GM12873 (cell line): ENCODE measurements at regions not wholly inside any gene's neighbourhood (a gene's known extent, or its start where the extent isn't known, plus 50 kb on each side); places are given as distances from the start of the nearest gene placed in this dataset.

ENCODE experiments used
- TF ChIP-seq, protein P1 (sequence below): IDR thresholded peaks from 2 replicates; pipeline ENCODE4 v1.5.1; 2012; ENCODE audit warnings: low read depth, mild to moderate bottlenecking, moderate library complexity, low read length, control low read depth; ENCODE audit not compliant: insufficient read depth; ENCODE audit errors: missing control alignments

- TF ChIP-seq, protein P1, sequence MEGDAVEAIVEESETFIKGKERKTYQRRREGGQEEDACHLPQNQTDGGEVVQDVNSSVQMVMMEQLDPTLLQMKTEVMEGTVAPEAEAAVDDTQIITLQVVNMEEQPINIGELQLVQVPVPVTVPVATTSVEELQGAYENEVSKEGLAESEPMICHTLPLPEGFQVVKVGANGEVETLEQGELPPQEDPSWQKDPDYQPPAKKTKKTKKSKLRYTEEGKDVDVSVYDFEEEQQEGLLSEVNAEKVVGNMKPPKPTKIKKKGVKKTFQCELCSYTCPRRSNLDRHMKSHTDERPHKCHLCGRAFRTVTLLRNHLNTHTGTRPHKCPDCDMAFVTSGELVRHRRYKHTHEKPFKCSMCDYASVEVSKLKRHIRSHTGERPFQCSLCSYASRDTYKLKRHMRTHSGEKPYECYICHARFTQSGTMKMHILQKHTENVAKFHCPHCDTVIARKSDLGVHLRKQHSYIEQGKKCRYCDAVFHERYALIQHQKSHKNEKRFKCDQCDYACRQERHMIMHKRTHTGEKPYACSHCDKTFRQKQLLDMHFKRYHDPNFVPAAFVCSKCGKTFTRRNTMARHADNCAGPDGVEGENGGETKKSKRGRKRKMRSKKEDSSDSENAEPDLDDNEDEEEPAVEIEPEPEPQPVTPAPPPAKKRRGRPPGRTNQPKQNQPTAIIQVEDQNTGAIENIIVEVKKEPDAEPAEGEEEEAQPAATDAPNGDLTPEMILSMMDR, result no peak
Observed at GRCh38 chr18:25826823-25827222, 263.6 kb downstream of the SS18 start.

DNA sequence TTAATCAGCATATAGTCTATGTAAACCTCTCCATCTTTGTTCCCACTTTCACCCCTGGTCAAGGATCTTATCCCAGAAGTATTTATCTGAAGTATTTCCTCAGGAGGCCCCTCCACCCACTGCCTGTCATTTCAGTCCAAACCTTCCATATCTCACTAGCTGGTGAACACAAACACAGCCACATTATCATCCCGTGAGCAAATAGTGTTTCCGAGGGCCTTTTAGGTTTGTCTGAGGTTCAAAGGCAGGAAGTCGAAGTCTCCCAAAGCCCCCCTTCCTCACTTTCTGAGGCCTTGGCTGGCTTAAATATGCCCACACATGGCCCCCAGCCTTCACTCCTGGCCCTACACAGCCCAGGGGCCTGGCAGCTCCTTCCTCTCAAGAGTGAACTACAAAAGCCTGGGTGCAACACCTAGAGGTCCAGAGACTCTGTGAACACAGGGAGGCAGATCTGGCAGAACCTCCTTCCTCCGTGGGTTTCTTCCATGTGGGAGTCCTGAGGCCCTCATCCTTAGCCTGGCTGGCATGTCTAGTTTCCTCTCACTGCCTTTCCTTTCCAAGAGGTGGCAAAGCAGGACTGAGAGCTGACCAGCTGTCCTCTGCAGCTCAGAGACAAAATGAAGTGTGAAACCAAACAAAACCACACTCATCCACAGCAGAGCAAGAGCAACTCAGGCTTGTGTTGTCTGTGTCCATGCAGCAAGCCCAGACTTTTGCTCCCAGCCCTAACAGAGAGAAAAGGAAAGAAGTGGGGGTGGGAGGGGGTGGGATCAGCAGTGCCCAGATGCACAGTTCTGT, 264.2 kb downstream of the SS18 start:
- TF ChIP-seq, protein P1, result no peak

- TF ChIP-seq, protein P1, result no peak
Observed at GRCh38 chr18:25825056-25825455, 265.4 kb downstream of the SS18 start.

- TF ChIP-seq, protein P1, result no peak
Observed at GRCh38 chr18:25819746-25820363, 270.6 kb downstream of the SS18 start.

DNA sequence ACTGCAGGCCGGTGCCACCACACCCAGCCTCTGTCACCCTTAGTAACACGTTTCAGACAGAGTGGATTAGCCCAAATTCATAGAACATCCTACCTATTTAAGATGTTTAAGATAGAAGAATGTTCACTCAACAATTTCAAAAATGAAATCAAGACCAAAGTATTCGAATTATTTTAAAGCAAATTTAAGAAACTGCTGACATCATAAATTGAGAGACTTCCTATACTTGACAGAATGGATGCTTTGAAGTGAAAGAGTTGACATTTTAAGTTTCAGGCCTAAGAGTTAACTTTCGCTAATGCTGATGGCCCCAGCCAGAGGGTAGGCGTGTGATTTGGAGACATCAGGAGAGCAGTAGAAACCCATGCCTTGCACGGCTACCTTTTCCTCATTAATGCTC, 271.9 kb downstream of the SS18 start:
- TF ChIP-seq, protein P1, result no peak

GRCh38 chr18:25817546-25818237, 272.7 kb downstream of the SS18 start:
- TF ChIP-seq, protein P1, result no peak

DNA sequence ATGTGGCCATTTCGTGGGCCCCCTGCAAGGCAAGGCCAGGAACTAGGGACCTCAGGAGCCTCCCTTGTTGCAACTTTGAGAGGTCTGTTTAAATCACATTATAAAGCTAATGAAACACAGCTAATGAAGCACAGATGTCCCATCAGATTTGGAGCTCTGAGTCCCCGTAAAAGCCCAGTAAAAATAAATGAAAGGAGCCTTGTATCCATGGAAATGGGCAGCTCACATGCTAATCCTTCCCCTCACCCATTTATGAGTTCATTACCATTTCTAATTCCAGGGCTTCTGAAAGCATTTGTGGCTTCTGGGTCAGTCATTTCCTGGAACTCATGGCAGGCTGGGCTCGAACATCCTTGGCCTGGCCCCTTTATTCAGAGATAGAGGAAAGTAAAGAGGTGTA, 274.8 kb downstream of the SS18 start:
- TF ChIP-seq, protein P1, result no peak
